ENCODE measurements at regions not wholly inside any gene's neighbourhood (a gene's known extent, or its start where the extent isn't known, plus 50 kb on each side); places are given as distances from the start of the nearest gene placed in this dataset.

DNA sequence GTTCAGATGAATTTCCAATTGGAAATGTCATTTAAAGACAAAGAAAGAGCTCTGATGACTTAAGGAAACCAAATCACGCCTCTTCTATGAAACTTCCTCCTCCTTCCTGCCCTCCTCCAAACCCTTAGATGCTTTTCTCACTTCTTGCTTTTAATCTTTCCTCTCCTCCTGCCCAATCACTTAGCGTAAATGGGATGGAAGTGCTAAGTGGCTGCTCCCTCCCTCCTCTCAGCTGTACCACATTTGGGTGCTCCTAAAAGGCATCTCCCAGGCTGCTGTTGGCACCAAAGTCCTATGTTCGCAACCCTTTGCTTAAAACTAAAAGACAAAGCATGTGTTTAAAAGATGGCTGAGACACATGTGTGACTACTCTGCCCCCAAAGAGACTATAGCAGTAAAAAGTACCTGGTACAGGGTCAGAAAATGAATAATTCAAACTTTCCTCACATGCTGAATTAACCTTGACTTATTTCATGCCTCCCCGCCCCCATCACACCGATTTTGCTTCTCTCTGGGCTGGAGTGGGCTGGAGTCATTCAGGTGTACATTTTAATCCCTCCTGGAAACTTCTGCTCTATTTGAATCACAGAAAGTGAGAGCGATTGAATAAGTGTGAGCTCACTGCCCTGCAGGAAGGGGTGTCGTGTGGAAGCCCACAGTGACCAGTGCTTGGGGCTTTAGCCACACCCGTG lies 59.2 kb upstream of the KLF7 start:
- TF ChIP-seq POLR2AphosphoS5 (IDR thresholded peaks at IDR 0.05; ENCODE audit: low read depth, low read length) (no peak), YY1 (IDR thresholded peaks at IDR 0.05; ENCODE audit: low read depth) (no peak)
- TF ChIP-seq, protein P1, sequence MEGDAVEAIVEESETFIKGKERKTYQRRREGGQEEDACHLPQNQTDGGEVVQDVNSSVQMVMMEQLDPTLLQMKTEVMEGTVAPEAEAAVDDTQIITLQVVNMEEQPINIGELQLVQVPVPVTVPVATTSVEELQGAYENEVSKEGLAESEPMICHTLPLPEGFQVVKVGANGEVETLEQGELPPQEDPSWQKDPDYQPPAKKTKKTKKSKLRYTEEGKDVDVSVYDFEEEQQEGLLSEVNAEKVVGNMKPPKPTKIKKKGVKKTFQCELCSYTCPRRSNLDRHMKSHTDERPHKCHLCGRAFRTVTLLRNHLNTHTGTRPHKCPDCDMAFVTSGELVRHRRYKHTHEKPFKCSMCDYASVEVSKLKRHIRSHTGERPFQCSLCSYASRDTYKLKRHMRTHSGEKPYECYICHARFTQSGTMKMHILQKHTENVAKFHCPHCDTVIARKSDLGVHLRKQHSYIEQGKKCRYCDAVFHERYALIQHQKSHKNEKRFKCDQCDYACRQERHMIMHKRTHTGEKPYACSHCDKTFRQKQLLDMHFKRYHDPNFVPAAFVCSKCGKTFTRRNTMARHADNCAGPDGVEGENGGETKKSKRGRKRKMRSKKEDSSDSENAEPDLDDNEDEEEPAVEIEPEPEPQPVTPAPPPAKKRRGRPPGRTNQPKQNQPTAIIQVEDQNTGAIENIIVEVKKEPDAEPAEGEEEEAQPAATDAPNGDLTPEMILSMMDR (IDR thresholded peaks at IDR 0.05): no peak
- TF ChIP-seq, protein P2, sequence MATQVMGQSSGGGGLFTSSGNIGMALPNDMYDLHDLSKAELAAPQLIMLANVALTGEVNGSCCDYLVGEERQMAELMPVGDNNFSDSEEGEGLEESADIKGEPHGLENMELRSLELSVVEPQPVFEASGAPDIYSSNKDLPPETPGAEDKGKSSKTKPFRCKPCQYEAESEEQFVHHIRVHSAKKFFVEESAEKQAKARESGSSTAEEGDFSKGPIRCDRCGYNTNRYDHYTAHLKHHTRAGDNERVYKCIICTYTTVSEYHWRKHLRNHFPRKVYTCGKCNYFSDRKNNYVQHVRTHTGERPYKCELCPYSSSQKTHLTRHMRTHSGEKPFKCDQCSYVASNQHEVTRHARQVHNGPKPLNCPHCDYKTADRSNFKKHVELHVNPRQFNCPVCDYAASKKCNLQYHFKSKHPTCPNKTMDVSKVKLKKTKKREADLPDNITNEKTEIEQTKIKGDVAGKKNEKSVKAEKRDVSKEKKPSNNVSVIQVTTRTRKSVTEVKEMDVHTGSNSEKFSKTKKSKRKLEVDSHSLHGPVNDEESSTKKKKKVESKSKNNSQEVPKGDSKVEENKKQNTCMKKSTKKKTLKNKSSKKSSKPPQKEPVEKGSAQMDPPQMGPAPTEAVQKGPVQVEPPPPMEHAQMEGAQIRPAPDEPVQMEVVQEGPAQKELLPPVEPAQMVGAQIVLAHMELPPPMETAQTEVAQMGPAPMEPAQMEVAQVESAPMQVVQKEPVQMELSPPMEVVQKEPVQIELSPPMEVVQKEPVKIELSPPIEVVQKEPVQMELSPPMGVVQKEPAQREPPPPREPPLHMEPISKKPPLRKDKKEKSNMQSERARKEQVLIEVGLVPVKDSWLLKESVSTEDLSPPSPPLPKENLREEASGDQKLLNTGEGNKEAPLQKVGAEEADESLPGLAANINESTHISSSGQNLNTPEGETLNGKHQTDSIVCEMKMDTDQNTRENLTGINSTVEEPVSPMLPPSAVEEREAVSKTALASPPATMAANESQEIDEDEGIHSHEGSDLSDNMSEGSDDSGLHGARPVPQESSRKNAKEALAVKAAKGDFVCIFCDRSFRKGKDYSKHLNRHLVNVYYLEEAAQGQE (IDR thresholded peaks at IDR 0.05; ENCODE audit: low read depth, low read length): no peak
